ENCODE measurements at regions not wholly inside any gene's neighbourhood (a gene's known extent, or its start where the extent isn't known, plus 50 kb on each side); places are given as distances from the start of the nearest gene placed in this dataset.

DNA sequence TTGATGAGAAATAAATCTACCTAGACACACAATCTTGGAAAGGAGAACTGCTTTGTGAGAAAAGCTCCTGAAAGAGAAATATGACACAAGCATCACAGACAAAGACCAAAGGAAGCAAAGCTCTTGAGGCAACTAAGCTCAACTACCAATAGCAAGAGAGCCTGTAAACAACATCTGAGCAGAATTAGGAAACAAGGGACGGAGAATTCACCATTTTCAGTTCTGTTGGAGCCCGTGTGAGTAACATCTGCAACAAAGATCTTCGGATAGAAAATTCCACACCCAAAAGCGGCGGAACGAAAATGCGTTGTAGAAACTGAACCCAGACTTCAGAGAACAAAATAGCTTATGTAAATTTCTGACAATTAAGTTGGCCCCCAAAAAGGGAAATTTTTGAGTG, 909.9 kb upstream of the MBL2 start:
- no peaks in the 10 kb centered on the region for H3K9me3 ChIP-seq (ENCODE audit: insufficient read depth, low read length, severe bottlenecking)
- no peak overlapping the region for H3K4me3 ChIP-seq (ENCODE audit: low read depth in 1 of 2, low read length in 2 of 2)
- H3K4me1 ChIP-seq (ENCODE audit: insufficient read depth, low read length), result no peaks in the 10 kb centered on the region
- ATAC-seq (ENCODE audit: insufficient read depth, low read depth) (no peak), DNase-seq (no peak)
- no peaks in the 10 kb centered on the region for H3K36me3 ChIP-seq (ENCODE audit: insufficient read depth, low read length)
- H3K27me3 ChIP-seq (ENCODE audit: insufficient read depth, low read length, poor library complexity), result no peaks in the 10 kb centered on the region
- H3K9ac ChIP-seq (ENCODE audit: low read depth, low read length), result no peak overlapping the region
- no peak overlapping the region for H3K27ac ChIP-seq (ENCODE audit: low read length)
- no peaks in the 10 kb centered on the region for H4K20me1 ChIP-seq (ENCODE audit: insufficient read depth, low read length)
- no peak overlapping the region for H3K4me2 ChIP-seq (ENCODE audit: insufficient read depth, low read length)
- H2AFZ ChIP-seq (ENCODE audit: low read depth, low read length), result no peak overlapping the region
- no peak for TF ChIP-seq EZH2 (IDR thresholded peaks at IDR 0.05; ENCODE audit: borderline replicate concordance, low read depth, low read length, severe bottlenecking)
- TF ChIP-seq CTCF (IDR thresholded peaks at IDR 0.05; ENCODE audit: borderline replicate concordance, extremely low read depth, low read length, poor library complexity, severe bottlenecking), result no peak
- no peaks in the 10 kb centered on the region for H3K79me2 ChIP-seq (ENCODE audit: insufficient read depth, low read length)

DNA sequence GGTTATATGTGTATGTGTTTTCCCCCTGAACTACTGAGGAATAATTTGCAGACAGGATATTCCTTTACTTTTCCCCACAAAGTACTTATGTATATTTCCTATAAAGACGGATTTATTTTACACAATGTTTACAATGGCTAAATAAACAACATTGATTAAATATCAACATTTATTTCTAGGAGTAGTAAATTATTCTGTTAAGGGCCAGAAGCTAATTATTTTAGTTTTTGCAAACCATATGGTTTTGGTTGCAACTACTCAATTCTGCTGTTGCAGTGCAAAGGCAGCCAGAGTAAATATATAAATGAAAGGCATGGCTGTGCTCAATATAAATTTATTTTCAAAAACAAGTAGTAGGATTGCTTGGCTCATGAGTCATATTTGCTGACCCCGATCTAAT, 907.1 kb upstream of the MBL2 start:
- no peaks in the 10 kb centered on the region for H4K20me1 ChIP-seq (ENCODE audit: insufficient read depth, low read length)
- H3K4me2 ChIP-seq (ENCODE audit: insufficient read depth, low read length), result no peak overlapping the region
- no peaks in the 10 kb centered on the region for H3K4me1 ChIP-seq (ENCODE audit: insufficient read depth, low read length)
- DNase-seq (no peak), ATAC-seq (ENCODE audit: insufficient read depth, low read depth) (no peak)
- no peak for TF ChIP-seq EZH2 (IDR thresholded peaks at IDR 0.05; ENCODE audit: borderline replicate concordance, low read depth, low read length, severe bottlenecking)
- TF ChIP-seq CTCF (IDR thresholded peaks at IDR 0.05; ENCODE audit: borderline replicate concordance, extremely low read depth, low read length, poor library complexity, severe bottlenecking), result no peak
- no peak overlapping the region for H2AFZ ChIP-seq (ENCODE audit: low read depth, low read length)
- H3K4me3 ChIP-seq (ENCODE audit: low read depth in 1 of 2, low read length in 2 of 2), result no peak overlapping the region
- H3K36me3 ChIP-seq (ENCODE audit: insufficient read depth, low read length), result no peaks in the 10 kb centered on the region
- no peaks in the 10 kb centered on the region for H3K27me3 ChIP-seq (ENCODE audit: insufficient read depth, low read length, poor library complexity)
- no peaks in the 10 kb centered on the region for H3K79me2 ChIP-seq (ENCODE audit: insufficient read depth, low read length)
- no peak overlapping the region for H3K27ac ChIP-seq (ENCODE audit: low read length)
- H3K9me3 ChIP-seq (ENCODE audit: insufficient read depth, low read length, severe bottlenecking), result no peaks in the 10 kb centered on the region
- no peak overlapping the region for H3K9ac ChIP-seq (ENCODE audit: low read depth, low read length)

DNA sequence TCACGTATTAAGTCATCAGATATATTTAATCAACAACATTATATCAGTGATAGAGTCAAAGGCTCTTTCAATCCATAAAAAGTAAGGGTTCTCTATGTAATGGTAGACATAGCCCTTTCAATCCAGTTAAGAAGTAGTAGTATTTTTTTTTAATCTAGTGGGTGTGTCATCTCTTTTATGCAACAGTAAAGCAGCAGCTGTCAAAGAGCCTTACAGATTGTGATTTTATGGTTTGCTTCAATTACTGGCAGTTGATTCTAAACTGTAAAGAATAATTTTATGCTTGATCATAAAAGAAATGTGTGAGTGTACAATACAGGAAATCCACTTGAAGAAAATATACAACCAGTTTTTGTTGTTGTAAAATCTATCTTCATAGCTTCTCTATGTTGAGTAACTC, 902.6 kb upstream of the MBL2 start:
- no peak overlapping the region for H3K9ac ChIP-seq (ENCODE audit: low read depth, low read length)
- no peaks in the 10 kb centered on the region for H3K9me3 ChIP-seq (ENCODE audit: insufficient read depth, low read length, severe bottlenecking)
- H4K20me1 ChIP-seq (ENCODE audit: insufficient read depth, low read length), result no peaks in the 10 kb centered on the region
- no peak overlapping the region for H2AFZ ChIP-seq (ENCODE audit: low read depth, low read length)
- H3K4me3 ChIP-seq (ENCODE audit: low read depth in 1 of 2, low read length in 2 of 2), result no peak overlapping the region
- no peak overlapping the region for H3K27ac ChIP-seq (ENCODE audit: low read length)
- no peak for TF ChIP-seq EZH2 (IDR thresholded peaks at IDR 0.05; ENCODE audit: borderline replicate concordance, low read depth, low read length, severe bottlenecking)
- no peak for TF ChIP-seq CTCF (IDR thresholded peaks at IDR 0.05; ENCODE audit: borderline replicate concordance, extremely low read depth, low read length, poor library complexity, severe bottlenecking)
- no peaks in the 10 kb centered on the region for H3K27me3 ChIP-seq (ENCODE audit: insufficient read depth, low read length, poor library complexity)
- H3K4me1 ChIP-seq (ENCODE audit: insufficient read depth, low read length), result no peaks in the 10 kb centered on the region
- no peaks in the 10 kb centered on the region for H3K79me2 ChIP-seq (ENCODE audit: insufficient read depth, low read length)
- DNase-seq (no peak), ATAC-seq (ENCODE audit: insufficient read depth, low read depth) (no peak)
- H3K4me2 ChIP-seq (ENCODE audit: insufficient read depth, low read length), result no peak overlapping the region
- no peaks in the 10 kb centered on the region for H3K36me3 ChIP-seq (ENCODE audit: insufficient read depth, low read length)

DNA sequence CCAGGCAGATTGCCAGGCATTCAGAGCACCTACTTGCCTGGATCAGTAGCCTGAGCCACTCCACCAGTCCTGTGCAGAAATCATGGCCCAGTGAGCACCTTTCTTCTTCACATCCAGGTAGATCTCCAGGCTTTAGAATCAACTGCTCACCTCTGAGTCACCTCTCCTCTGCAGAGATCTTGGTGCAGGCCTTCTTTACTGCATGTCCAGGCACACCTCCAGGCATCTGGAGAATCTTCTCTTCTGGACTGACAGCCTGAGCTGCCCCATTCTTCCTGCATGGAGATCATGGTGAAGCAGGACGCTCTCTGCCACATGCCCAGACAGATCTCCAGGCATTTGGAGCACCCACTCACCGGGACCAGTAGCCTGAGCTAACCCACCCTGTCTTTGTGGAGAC, 894.5 kb upstream of the MBL2 start:
- TF ChIP-seq EZH2 (IDR thresholded peaks at IDR 0.05; ENCODE audit: borderline replicate concordance, low read depth, low read length, severe bottlenecking) (no peak), CTCF (IDR thresholded peaks at IDR 0.05; ENCODE audit: borderline replicate concordance, extremely low read depth, low read length, poor library complexity, severe bottlenecking) (no peak)
- Histone ChIP-seq H3K4me2 (ENCODE audit: insufficient read depth, low read length) (no peak overlapping the region), H3K79me2 (ENCODE audit: insufficient read depth, low read length) (no peaks in the 10 kb centered on the region), H2AFZ (ENCODE audit: low read depth, low read length) (no peak overlapping the region), H3K4me3 (ENCODE audit: low read depth in 1 of 2, low read length in 2 of 2) (no peak overlapping the region), H3K4me1 (ENCODE audit: insufficient read depth, low read length) (no peaks in the 10 kb centered on the region), H3K27me3 (ENCODE audit: insufficient read depth, low read length, poor library complexity) (no peaks in the 10 kb centered on the region), H4K20me1 (ENCODE audit: insufficient read depth, low read length) (no peaks in the 10 kb centered on the region), H3K9ac (ENCODE audit: low read depth, low read length) (no peak overlapping the region), H3K9me3 (ENCODE audit: insufficient read depth, low read length, severe bottlenecking) (peaks cover 8% of the 10 kb centered on the region), H3K27ac (ENCODE audit: low read length) (no peak overlapping the region), H3K36me3 (ENCODE audit: insufficient read depth, low read length) (no peaks in the 10 kb centered on the region)
- DNase-seq (no peak), ATAC-seq (ENCODE audit: insufficient read depth, low read depth) (no peak)
